Stimulated activated CD8-positive, alpha-beta memory T cell treated with anti-CD3 and anti-CD28 coated beads, Interleukin-12 subunit alpha, Interleukin-12 subunit beta, amount 100 ng/mL, for 4 hours (primary cell): ENCODE measurements at regions not wholly inside any gene's neighbourhood (a gene's known extent, or its start where the extent isn't known, plus 50 kb on each side); places are given as distances from the start of the nearest gene placed in this dataset.

Experiments
- DNase-seq: peaks from one replicate; pipeline ENCODE4 v3.0.0-alpha.2; 2020; ENCODE audit warnings: low read depth

DNA sequence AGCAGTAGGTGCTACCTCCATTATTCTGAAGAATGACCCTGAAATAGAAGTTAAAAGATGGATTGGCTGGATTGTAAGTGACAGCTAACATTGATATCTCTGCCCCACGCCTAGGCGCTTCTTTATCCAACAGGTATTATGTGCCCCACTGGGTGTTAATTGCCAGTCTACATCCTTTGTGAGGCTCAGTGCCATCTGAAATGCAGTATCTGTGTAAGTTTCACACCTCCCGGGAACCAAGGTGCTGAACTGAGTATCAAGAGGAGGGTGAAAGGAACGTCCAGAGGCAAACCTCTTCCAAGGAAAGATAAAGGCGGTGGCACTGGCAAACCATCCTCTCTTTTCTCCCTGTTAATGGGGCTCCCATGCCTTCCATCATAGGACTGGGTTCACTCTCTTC lies 181.1 kb upstream of the UBL3 start:
- no peak for DNase-seq

- no peak for DNase-seq
These were observed 179.8 kb upstream of the UBL3 start for GRCh38 chr13:30030141-30030750.

- no peak for DNase-seq
These were observed 177.4 kb upstream of the UBL3 start for GRCh38 chr13:30027569-30028455.

GRCh38 chr13:30026909-30027308 lies 176.5 kb upstream of the UBL3 start:
- DNase-seq: no peak

GRCh38 chr13:30026093-30026492 lies 175.7 kb upstream of the UBL3 start:
- no peak for DNase-seq

DNA sequence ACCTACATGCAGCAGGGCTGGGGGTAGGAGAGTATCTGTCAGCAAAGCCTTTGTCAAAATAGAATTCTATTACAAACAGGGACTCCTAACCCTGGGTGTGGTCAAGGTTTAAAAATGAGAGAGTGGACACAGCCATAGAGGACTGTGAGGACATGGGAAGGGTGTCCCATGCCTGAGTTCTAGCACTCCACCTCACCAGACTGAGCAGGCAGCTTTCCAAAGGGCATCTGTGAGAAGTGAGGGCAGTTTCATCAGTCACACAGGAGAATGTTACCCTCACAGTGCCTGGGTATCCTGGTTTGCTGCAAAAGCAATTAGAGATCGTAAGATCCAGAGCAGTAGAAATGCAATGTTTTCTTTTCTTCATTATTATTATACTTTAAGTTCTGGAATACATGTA lies 174.9 kb upstream of the UBL3 start:
- DNase-seq: no peak

- no peak for DNase-seq
These were observed 173.9 kb upstream of the UBL3 start for GRCh38 chr13:30024125-30024865.

DNA sequence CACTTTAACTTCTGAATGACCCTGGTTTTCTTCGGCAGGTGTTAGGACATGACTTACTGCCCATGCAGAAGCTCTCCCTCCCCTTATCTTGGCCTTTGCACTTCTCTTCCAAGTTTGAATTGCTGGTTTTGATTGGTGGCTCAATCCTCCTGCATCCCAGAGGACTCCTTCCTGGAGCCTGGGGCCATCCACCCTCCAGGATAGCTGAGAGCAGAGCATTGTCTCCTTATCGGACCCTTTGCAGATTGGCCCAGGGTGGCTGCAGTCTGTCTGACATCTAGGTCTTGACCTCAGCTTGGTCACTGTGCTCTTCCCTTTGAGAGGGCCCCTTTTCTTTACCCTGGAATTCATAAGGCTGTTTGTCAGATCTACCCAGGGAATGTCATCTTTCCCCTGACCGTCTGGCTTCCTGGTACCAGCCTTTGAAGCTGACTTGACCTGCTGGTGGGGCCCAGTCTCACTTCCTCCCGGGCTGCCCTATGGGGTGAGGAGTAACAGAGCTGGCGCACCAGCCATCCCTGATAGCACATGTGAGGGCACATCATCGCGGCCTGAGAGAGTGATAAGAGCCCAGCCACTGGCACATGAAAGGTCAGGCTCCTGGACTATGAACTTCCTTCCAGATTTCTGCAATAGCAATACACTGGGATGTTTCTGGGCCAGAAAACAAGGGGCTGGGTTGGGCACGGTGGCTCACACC lies 172.9 kb upstream of the UBL3 start:
- no peak for DNase-seq

GRCh38 chr13:30022796-30023195 lies 172.4 kb upstream of the UBL3 start:
- no peak for DNase-seq

DNA sequence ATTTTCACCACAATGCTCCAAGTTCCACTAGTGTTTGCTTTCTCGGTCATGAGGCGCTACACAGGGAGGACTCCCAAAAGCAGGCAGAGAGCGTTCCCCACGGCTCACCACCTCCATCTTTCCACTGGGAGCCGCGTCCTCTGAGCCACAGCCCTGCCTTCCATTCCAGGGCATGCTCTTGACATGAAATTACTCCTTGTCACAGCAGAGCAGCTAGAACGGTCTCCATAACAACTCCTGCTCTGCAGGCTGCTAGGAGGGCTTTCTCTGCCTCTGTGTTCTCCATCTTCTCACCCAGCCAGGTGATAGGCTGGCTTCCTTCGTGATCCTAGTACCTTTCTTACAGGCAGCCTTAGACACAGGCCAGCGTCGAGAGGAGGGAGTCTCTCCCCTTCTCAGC lies 171.8 kb upstream of the UBL3 start:
- DNase-seq: no peak

- no peak for DNase-seq
These were observed 171.2 kb upstream of the UBL3 start for GRCh38 chr13:30021611-30022010.

DNA sequence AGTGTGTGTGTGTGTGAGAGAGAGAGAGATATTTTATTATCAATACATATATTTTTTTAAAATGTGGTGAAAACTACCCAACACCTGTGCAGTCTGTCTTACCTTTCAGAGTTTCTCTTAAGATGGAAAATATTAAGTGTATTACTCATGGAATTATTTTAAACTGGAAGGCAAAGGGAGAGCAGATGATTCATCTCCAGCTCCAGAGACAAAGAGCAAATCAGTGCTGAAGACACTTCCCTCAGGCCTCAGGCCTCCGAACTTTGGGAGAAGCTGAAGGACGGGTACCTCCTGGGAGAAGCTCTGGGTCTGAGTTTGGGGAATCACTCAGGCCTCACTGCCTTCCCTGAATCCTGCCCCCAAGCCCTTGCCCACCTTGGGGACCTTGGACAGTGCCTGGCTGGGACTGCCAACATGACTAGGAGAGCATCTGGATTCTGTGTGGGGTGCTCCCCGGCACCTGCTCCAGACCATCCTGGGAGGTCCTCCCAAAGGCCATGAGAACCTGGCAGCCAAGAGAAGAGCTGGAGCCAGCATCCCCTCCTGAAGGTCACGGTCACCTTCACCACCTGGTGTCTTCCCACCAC lies 170.4 kb upstream of the UBL3 start:
- DNase-seq: no peak

- DNase-seq: no peak
These were observed 169.5 kb upstream of the UBL3 start for GRCh38 chr13:30019648-30020626.

GRCh38 chr13:30017880-30018279 lies 167.5 kb upstream of the UBL3 start:
- no peak for DNase-seq

DNA sequence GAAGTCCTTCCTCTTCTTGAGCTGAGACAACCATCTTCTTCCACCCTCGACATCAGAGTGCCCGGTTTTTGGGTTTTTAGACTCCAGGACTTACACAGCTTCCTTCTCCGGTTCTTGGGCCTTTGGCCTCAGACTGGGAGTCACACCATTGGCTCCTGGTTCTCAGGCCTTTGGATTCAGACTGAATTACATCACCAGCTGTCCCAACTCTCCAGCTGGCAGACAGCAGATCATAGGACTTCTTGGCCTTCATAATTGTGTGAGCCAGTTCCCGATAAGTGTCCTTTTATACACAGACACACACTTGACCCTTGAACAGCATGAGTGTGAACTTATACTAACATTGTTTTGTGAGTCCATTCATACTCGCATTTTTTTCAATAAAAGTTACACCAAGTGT lies 166.0 kb upstream of the UBL3 start:
- no peak for DNase-seq

DNA sequence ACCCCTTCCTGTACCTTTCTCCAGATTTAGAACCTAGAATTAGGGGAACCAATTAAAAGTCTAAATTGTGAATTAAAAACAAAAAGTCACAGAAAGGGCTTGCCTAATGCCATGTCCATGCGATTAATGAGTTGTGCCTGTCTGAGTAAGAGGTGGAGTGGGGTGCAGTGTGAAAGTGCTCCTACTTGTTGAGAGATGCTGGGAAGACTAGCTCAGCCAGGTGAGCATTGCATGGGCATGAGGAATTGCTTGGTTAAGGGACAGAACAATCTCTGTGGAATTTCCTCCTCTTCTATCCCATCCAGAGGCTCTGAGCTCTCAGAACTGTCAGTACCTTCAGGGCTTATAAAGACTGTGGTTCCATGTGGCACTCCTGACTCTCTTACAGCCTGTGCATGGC lies 159.0 kb upstream of the UBL3 start:
- no peak for DNase-seq

DNA sequence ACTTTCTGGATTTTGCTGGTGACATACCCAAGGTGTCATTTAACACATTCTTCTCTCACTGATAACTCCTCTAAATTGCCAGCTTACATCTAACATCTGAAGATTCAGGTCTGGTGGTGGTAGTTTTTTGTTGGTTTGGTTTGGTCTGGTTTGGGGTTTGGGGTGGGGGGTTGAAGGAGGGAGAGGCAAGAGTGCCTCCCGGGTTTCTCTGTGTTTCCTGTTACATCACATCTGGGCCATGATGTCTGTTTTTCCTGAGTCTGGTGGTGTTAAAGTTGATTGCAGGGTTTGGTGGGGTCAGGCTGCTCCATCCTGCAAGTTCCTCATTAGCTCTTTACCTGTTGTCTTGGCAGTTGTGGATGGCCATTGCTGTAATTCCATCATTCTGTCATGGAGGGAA lies 155.8 kb upstream of the UBL3 start:
- DNase-seq: no peak

DNA sequence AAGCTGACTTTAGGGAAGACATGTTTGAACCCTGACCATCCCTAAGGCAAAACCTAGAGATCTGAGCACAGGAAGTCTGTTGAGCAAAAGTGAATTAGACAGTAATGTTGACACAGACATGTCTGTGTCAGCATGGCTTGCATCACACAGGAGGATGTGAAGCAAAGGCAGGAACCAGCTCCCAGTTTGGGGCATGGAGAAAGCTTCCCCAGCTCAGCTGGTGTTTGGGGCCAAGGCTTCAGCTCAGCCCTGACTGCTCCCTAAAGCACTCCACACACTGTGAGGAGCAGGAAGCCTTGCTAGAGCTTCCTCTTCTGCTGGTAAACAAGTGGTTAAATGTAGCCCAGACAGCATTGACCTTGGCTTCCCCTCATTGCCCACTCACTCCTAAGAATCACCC lies 153.8 kb upstream of the UBL3 start:
- no peak for DNase-seq

GRCh38 chr13:30002577-30002976 lies 152.2 kb upstream of the UBL3 start:
- no peak for DNase-seq

DNA sequence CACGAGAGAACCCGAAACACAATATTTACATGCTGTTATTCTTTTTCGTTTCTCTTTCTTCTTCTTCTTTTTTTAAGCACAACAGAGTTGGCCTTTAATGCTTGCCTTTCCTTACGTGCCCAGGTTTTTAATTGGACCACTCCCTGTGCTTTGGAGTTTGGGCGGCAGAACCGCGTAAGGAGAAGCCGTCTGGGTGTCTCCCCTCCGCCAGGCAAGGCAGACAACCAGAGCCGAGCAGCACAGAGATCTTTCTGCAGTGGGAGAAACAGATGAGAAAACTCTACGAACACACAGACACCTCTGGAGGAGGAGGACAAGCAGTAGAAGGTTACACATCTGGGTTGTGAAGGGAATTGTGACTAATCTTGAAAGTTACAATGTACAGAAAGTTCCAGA lies 150.0 kb upstream of the UBL3 start:
- DNase-seq: no peak
